HepG2 (cell line): ENCODE measurements at regions not wholly inside any gene's neighbourhood (a gene's known extent, or its start where the extent isn't known, plus 50 kb on each side); places are given as distances from the start of the nearest gene placed in this dataset.

Source experiments
- ELF4 ChIP-seq: sonication (generic); formaldehyde crosslinking; IDR thresholded peaks from 2 replicates; pipeline ENCODE4 v1.5.0; 2020; ENCODE audit warnings: missing genetic modification reagents, mild to moderate bottlenecking, moderate library complexity, borderline replicate concordance
- HMGA1 ChIP-seq: sonication (generic); formaldehyde crosslinking; conservative IDR thresholded peaks from 2 replicates; pipeline ENCODE4 v1.4.0; 2020; ENCODE audit warnings: missing genetic modification reagents
- NAIF1 ChIP-seq: sonication (generic); formaldehyde crosslinking; IDR thresholded peaks from 2 replicates; pipeline ENCODE4 v1.5.0; 2020; ENCODE audit warnings: mild to moderate bottlenecking, missing genetic modification reagents, borderline replicate concordance
- NKX3-1 ChIP-seq: sonication (generic); formaldehyde crosslinking; IDR thresholded peaks from 2 replicates; pipeline ENCODE4 v1.5.0; 2020; ENCODE audit warnings: missing genetic modification reagents
- RFX3 ChIP-seq: IDR thresholded peaks from 2 replicates; pipeline ENCODE4 v1.6.1; 2016; ENCODE audit warnings: missing biosample characterization, missing genetic modification reagents
- TEAD3 ChIP-seq: optimal IDR thresholded peaks from 2 replicates; pipeline ENCODE3; 2016; ENCODE audit warnings: borderline replicate concordance
- UBTF ChIP-seq: sonication (generic); formaldehyde crosslinking; IDR thresholded peaks from 2 replicates; pipeline ENCODE4 v1.4.0; 2020; ENCODE audit warnings: mild to moderate bottlenecking, missing genetic modification reagents
- ZNF629 ChIP-seq: sonication (generic); formaldehyde crosslinking; conservative IDR thresholded peaks from 2 replicates; pipeline ENCODE4 v1.5.0; 2020; ENCODE audit warnings: missing genetic modification reagents
- ZNF720 ChIP-seq: sonication (generic); formaldehyde crosslinking; IDR thresholded peaks from 2 replicates; pipeline ENCODE4 v1.4.0; 2020; ENCODE audit warnings: missing genetic modification reagents
- ZSCAN20 ChIP-seq: sonication (generic); formaldehyde crosslinking; IDR thresholded peaks from 2 replicates; pipeline ENCODE4 v1.4.0; 2020; ENCODE audit warnings: missing genetic modification reagents, mild to moderate bottlenecking, borderline replicate concordance
- TF ChIP-seq, protein P1 (sequence below): sonication (generic); formaldehyde crosslinking; IDR thresholded peaks from 2 replicates; pipeline ENCODE4 v1.8.0; 2022; ENCODE audit warnings: missing genetic modification reagents, mild to moderate bottlenecking, inconsistent platforms, borderline replicate concordance
- TF ChIP-seq, protein P2 (sequence below): sonication (generic); formaldehyde crosslinking; IDR thresholded peaks from 2 replicates; pipeline ENCODE4 v1.4.0; 2020; ENCODE audit warnings: missing genetic modification reagents, borderline replicate concordance
- TF ChIP-seq, protein P3 (sequence below), 2 experiments: sonication (generic) in 1 of 2; formaldehyde crosslinking in 1 of 2; IDR thresholded peaks; 2 replicates each; pipeline versions ENCODE4 v1.4.0 to v1.6.1; 2018 to 2020; ENCODE audit warnings: missing genetic modification reagents in 2 of 2, borderline replicate concordance in 1 of 2, low read depth in 1 of 2, mild to moderate bottlenecking in 1 of 2, missing biosample characterization in 1 of 2
- TF ChIP-seq, protein P4 (sequence below): IDR thresholded peaks from 2 replicates; pipeline ENCODE4 v1.6.1; 2012; ENCODE audit warnings: low read depth, low read length, improper control_type of control experiment
- TF ChIP-seq, protein P5 (sequence below): sonication (generic); formaldehyde crosslinking; IDR thresholded peaks from 2 replicates; pipeline ENCODE4 v1.5.1; 2020; ENCODE audit warnings: missing genetic modification reagents, mild to moderate bottlenecking, borderline replicate concordance
- TF ChIP-seq, protein P6 (sequence below): IDR thresholded peaks from 2 replicates; pipeline ENCODE4 v1.6.1; 2016; ENCODE audit warnings: missing biosample characterization, missing genetic modification reagents, low read depth

GRCh38 chr15:69591905-69592508, 139.4 kb downstream of the RPLP1 start (continued):
- TF ChIP-seq, protein P1, sequence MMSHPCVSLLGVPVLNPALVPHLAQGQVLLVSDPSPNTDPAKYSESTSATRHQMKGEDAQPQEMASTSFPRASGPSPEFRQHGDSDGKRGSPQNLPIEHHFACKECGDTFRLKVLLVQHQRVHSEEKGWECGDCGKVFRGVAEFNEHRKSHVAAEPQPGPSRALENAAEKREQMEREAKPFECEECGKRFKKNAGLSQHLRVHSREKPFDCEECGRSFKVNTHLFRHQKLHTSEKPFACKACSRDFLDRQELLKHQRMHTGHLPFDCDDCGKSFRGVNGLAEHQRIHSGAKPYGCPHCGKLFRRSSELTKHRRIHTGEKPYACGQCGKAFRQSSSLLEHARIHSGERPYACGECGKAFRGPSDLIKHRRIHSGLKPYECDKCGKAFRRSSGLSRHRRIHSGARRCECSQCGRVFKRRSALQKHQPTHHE (CRISPR knock-in tag), result no peak
- TF ChIP-seq, protein P2, sequence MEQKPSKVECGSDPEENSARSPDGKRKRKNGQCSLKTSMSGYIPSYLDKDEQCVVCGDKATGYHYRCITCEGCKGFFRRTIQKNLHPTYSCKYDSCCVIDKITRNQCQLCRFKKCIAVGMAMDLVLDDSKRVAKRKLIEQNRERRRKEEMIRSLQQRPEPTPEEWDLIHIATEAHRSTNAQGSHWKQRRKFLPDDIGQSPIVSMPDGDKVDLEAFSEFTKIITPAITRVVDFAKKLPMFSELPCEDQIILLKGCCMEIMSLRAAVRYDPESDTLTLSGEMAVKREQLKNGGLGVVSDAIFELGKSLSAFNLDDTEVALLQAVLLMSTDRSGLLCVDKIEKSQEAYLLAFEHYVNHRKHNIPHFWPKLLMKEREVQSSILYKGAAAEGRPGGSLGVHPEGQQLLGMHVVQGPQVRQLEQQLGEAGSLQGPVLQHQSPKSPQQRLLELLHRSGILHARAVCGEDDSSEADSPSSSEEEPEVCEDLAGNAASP, result peak; percentile 80; the same call in 1 of the 2 replicates
- no peak for TF ChIP-seq NAIF1 (CRISPR knock-in tag)
- peak; percentile 64 for TF ChIP-seq RFX3 (CRISPR knock-in tag)
- no peak for TF ChIP-seq ZSCAN20
- TF ChIP-seq, protein P3, sequence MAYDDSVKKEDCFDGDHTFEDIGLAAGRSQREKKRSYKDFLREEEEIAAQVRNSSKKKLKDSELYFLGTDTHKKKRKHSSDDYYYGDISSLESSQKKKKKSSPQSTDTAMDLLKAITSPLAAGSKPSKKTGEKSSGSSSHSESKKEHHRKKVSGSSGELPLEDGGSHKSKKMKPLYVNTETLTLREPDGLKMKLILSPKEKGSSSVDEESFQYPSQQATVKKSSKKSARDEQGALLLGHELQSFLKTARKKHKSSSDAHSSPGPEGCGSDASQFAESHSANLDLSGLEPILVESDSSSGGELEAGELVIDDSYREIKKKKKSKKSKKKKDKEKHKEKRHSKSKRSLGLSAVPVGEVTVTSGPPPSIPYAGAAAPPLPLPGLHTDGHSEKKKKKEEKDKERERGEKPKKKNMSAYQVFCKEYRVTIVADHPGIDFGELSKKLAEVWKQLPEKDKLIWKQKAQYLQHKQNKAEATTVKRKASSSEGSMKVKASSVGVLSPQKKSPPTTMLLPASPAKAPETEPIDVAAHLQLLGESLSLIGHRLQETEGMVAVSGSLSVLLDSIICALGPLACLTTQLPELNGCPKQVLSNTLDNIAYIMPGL (CRISPR knock-in tag; IDR thresholded peaks at IDR 0.05; ENCODE audit: borderline replicate concordance in 1 of 2, low read depth in 1 of 2), result no peak; a peak in 1 of 4 replicates
- peak; percentile 100 for TF ChIP-seq NKX3-1 (CRISPR knock-in tag)
- no peak for TF ChIP-seq UBTF (CRISPR knock-in tag)
- TF ChIP-seq, protein P4, sequence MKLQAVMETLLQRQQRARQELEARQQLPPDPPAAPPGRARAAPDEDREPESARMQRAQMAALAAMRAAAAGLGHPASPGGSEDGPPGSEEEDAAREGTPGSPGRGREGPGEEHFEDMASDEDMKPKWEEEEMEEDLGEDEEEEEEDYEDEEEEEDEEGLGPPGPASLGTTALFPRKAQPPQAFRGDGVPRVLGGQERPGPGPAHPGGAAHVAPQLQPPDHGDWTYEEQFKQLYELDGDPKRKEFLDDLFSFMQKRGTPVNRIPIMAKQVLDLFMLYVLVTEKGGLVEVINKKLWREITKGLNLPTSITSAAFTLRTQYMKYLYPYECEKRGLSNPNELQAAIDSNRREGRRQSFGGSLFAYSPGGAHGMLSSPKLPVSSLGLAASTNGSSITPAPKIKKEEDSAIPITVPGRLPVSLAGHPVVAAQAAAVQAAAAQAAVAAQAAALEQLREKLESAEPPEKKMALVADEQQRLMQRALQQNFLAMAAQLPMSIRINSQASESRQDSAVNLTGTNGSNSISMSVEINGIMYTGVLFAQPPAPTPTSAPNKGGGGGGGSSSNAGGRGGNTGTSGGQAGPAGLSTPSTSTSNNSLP, result peak; percentile 81
- TF ChIP-seq ZNF629 (CRISPR knock-in tag), result no peak
- TF ChIP-seq ZNF720 (CRISPR knock-in tag), result no peak
- TF ChIP-seq, protein P5, sequence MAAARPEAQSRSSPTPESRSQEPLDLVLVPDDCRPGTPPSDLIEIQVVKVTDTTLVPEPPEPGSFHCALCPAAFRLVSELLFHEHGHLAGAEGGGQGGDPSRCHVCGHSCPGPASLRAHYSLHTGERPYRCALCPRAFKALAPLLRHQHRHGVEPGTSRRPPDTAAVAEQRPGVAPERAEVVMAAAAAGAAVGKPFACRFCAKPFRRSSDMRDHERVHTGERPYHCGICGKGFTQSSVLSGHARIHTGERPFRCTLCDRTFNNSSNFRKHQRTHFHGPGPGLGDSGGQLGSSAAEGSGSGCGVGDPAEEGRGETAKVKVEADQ (CRISPR knock-in tag), result no peak
- TF ChIP-seq TEAD3 (CRISPR knock-in tag), result peak; percentile 67
- TF ChIP-seq, protein P6, sequence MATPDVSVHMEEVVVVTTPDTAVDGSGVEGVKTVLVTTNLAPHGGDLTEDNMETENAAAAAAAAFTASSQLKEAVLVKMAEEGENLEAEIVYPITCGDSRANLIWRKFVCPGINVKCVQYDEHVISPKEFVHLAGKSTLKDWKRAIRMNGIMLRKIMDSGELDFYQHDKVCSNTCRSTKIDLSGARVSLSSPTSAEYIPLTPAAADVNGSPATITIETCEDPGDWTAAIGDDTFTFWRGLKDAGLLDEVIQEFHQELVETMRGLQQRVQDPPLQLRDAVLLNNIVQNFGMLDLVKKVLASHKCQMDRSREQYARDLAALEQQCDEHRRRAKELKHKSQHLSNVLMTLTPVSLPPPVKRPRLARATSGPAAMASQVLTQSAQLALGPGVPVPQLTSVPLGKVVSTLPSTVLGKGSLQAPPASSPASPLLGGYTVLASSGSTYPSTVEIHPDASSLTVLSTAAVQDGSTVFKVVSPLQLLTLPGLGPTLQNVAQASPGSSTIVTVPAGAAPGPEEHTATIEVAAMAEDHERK (CRISPR knock-in tag), result no peak
- TF ChIP-seq HMGA1, result no peak
- TF ChIP-seq ELF4 (CRISPR knock-in tag), result no peak
